PC-3 (cell line): ENCODE measurements at regions not wholly inside any gene's neighbourhood (a gene's known extent, or its start where the extent isn't known, plus 50 kb on each side); places are given as distances from the start of the nearest gene placed in this dataset.

Experiments
- ATAC-seq: fragments of 200-7000 bp; cut with Tn5 transposase; 2 replicates; pipeline ENCODE4 v1.9.1; 2020; ENCODE audit warnings: mild to moderate bottlenecking, moderate library complexity
- BruUV-seq: library from RNA; stranded (reverse); fragments of 400-500 nt; replicated peaks from 2 replicates; lab custom pipeline; 2021; lab: Mats Ljungman, UMichigan
- CTCF ChIA-PET: fragments of 300-600 bp; sonication (Branson Sonifier 250); formaldehyde crosslinking; loops from one replicate; lab custom pipeline; 2022; ENCODE audit warnings: antibody characterized with exemption; lab: Charles Lee
- POLR2A ChIA-PET: fragments of 300-600 bp; sonication (Branson Sonifier 250); formaldehyde crosslinking; loops from one replicate; lab custom pipeline; 2022; ENCODE audit warnings: antibody characterized with exemption; ENCODE audit not compliant: unreplicated experiment; lab: Charles Lee
- DNase-seq: peaks from one replicate; pipeline ENCODE4 v3.0.0-alpha.2; 2015
- H2AFZ ChIP-seq: fragments of 300-600 bp; sonication (generic); 2 replicates; pipeline ENCODE4 v1.6.0; 2016; ENCODE audit warnings: antibody characterized with exemption, low read length
- H3F3A ChIP-seq: fragments of 300-600 bp; sonication (generic); one replicate; pipeline ENCODE4 v1.6.0; 2017; ENCODE audit warnings: antibody characterized with exemption, low read length, control low read depth, mild to moderate bottlenecking; ENCODE audit not compliant: unreplicated experiment
- H3K27ac ChIP-seq: fragments of 300-600 bp; sonication (generic); 2 replicates; pipeline ENCODE4 v1.5.1; 2016; ENCODE audit warnings: mild to moderate bottlenecking, low read length
- H3K27me3 ChIP-seq: fragments of 300-600 bp; sonication (generic); 2 replicates; pipeline ENCODE4 v1.6.1; 2016; ENCODE audit warnings: low read length, mixed read lengths
- H3K36me3 ChIP-seq: fragments of 300-600 bp; sonication (generic); 2 replicates; pipeline ENCODE4 v1.6.1; 2016; ENCODE audit warnings: low read depth, mixed run types, low read length, mixed read lengths
- H3K4me1 ChIP-seq: fragments of 300-600 bp; sonication (generic); 2 replicates; pipeline ENCODE4 v1.5.1; 2016; ENCODE audit warnings: low read length; ENCODE audit not compliant: insufficient read depth
- H3K4me2 ChIP-seq: fragments of 300-600 bp; sonication (generic); 2 replicates; pipeline ENCODE4 v1.6.0; 2016; ENCODE audit warnings: low read length
- H3K4me3 ChIP-seq: fragments of 300-600 bp; sonication (generic); 2 replicates; pipeline ENCODE4 v1.5.1; 2016; ENCODE audit warnings: mild to moderate bottlenecking, low read length, mixed read lengths
- H3K79me2 ChIP-seq: fragments of 300-600 bp; sonication (generic); 2 replicates; pipeline ENCODE4 v1.6.1; 2017; ENCODE audit warnings: low read length, mixed read lengths
- H3K9ac ChIP-seq: fragments of 300-600 bp; sonication (generic); 2 replicates; pipeline ENCODE4 v1.6.0; 2016; ENCODE audit warnings: mild to moderate bottlenecking, low read length
- H3K9me2 ChIP-seq: fragments of 300-600 bp; sonication (generic); replicated peaks from 2 replicates; pipeline ENCODE4 v1.6.1; 2016; ENCODE audit warnings: mixed run types, low read length, mixed read lengths
- H3K9me3 ChIP-seq: fragments of 300-600 bp; sonication (generic); 2 replicates; pipeline ENCODE4 v1.6.1; 2016; ENCODE audit warnings: low read length, mixed read lengths
- H4K20me1 ChIP-seq: fragments of 300-600 bp; sonication (generic); 2 replicates; pipeline ENCODE4 v1.6.1; 2016; ENCODE audit warnings: low read length, mixed read lengths
- CTCF ChIP-seq: fragments of 300-600 bp; sonication (generic); conservative IDR thresholded peaks from 2 replicates; pipeline ENCODE4 v1.5.1; 2017; ENCODE audit warnings: antibody characterized with exemption, low read depth, mild to moderate bottlenecking, low read length
- EZH2 ChIP-seq: fragments of 300-600 bp; sonication (generic); IDR thresholded peaks from one replicate; pipeline ENCODE4 v1.6.1; 2017; ENCODE audit warnings: antibody characterized with exemption, mild to moderate bottlenecking, low read length; ENCODE audit not compliant: unreplicated experiment
- EZH2phosphoT487 ChIP-seq: fragments of 300-600 bp; sonication (generic); IDR thresholded peaks from 2 replicates; pipeline ENCODE4 v1.6.1; 2018; ENCODE audit warnings: mild to moderate bottlenecking, antibody characterized with exemption, low read length, borderline replicate concordance
- intact Hi-C: fragments of 100-400 bp; cut with micrococcal nuclease; formaldehyde crosslinking; loops from 2 replicates; pipeline ENCODE4 v1.9.0; 2023

- ATAC-seq: no peak
- CTCF ChIA-PET: no interaction called here
- POLR2A ChIA-PET: no interaction called here
Measured at GRCh38 chr7:142542105-142542504, 207.2 kb upstream of the PRSS1 start.

GRCh38 chr7:142540371-142540770, 208.9 kb upstream of the PRSS1 start:
- H3K4me1 ChIP-seq: peaks cover 29% of the 10 kb centered on the region
- no peak for TF ChIP-seq CTCF
- TF ChIP-seq EZH2phosphoT487: no peak
- no peak for TF ChIP-seq EZH2
- H3K27ac ChIP-seq: peak overlapping the region; percentile 66
- no peak for ATAC-seq
- H3F3A ChIP-seq: no peaks in the 10 kb centered on the region
- CTCF ChIA-PET: no interaction called here
- no peak overlapping the region for H3K9ac ChIP-seq
- no peak overlapping the region for H2AFZ ChIP-seq
- H3K9me2 ChIP-seq: no peaks in the 10 kb centered on the region
- BruUV-seq: TSS peak; percentile 63
- H3K4me2 ChIP-seq: peak overlapping the region; percentile 58
- no peak for DNase-seq
- no peaks in the 10 kb centered on the region for H3K36me3 ChIP-seq
- H4K20me1 ChIP-seq: no peaks in the 10 kb centered on the region
- H3K9me3 ChIP-seq: no peaks in the 10 kb centered on the region
- no peaks in the 10 kb centered on the region for H3K79me2 ChIP-seq
- POLR2A ChIA-PET: no interaction called here
- no peak overlapping the region for H3K4me3 ChIP-seq
- no peaks in the 10 kb centered on the region for H3K27me3 ChIP-seq
- intact Hi-C loops: loop anchor here (1.0 kb wide), 3 partner anchors 16 to 43 kb away; no protein-coding TSS in a partner anchor

More at GRCh38 chr7:142542105-142542504, 207.2 kb upstream of the PRSS1 start:
- no peak overlapping the region for H2AFZ ChIP-seq
- H3K27ac ChIP-seq: no peak overlapping the region
- H3F3A ChIP-seq: no peaks in the 10 kb centered on the region
- no peaks in the 10 kb centered on the region for H4K20me1 ChIP-seq
- no peak overlapping the region for H3K9ac ChIP-seq
- H3K27me3 ChIP-seq: no peaks in the 10 kb centered on the region
- intact Hi-C loops: no loop called here
- no peak overlapping the region for H3K4me2 ChIP-seq
- H3K79me2 ChIP-seq: no peaks in the 10 kb centered on the region
- no peaks in the 10 kb centered on the region for H3K9me2 ChIP-seq
- H3K36me3 ChIP-seq: no peaks in the 10 kb centered on the region
- no peaks in the 10 kb centered on the region for H3K9me3 ChIP-seq
- H3K4me1 ChIP-seq: peaks cover 22% of the 10 kb centered on the region
- no peak for DNase-seq
- no peak for TF ChIP-seq EZH2phosphoT487
- TF ChIP-seq EZH2: no peak
- TF ChIP-seq CTCF: no peak
- H3K4me3 ChIP-seq: no peak overlapping the region
- no TSS peak for BruUV-seq

- peak; percentile 66 for ATAC-seq
- peak overlapping the region; percentile 66 for H3K27ac ChIP-seq
- H3K4me1 ChIP-seq: peaks cover 31% of the 10 kb centered on the region
- H3K79me2 ChIP-seq: no peaks in the 10 kb centered on the region
- no peak overlapping the region for H3K9ac ChIP-seq
- intact Hi-C loops: loop anchor here (1.0 to 10.0 kb wide), 4 partner anchors 16 to 465 kb away; no protein-coding TSS in a partner anchor
- ChIA-PET POLR2A (no interaction called here), CTCF (no interaction called here)
- DNase-seq: peak; percentile 92
- no peaks in the 10 kb centered on the region for H3F3A ChIP-seq
- no peaks in the 10 kb centered on the region for H4K20me1 ChIP-seq
- H3K4me3 ChIP-seq: no peak overlapping the region
- H2AFZ ChIP-seq: no peak overlapping the region
- no peaks in the 10 kb centered on the region for H3K9me3 ChIP-seq
- H3K27me3 ChIP-seq: no peaks in the 10 kb centered on the region
- no TSS peak for BruUV-seq
- H3K4me2 ChIP-seq: peak overlapping the region; percentile 58
- no peaks in the 10 kb centered on the region for H3K9me2 ChIP-seq
- no peaks in the 10 kb centered on the region for H3K36me3 ChIP-seq
- TF ChIP-seq EZH2 (no peak), CTCF (no peak)
Measured at GRCh38 chr7:142539901-142540300, 209.4 kb upstream of the PRSS1 start.
